ENCODE measurements at regions not wholly inside any gene's neighbourhood (a gene's known extent, or its start where the extent isn't known, plus 50 kb on each side); places are given as distances from the start of the nearest gene placed in this dataset.

GRCh38 chr12:3987571-3987970, 114.4 kb upstream of the PARP11 start:
- no peak for DNase-seq

GRCh38 chr12:3980504-3981272, 107.5 kb upstream of the PARP11 start:
- DNase-seq = no peak

GRCh38 chr12:3977621-3978020, 104.4 kb upstream of the PARP11 start:
- DNase-seq = no peak

GRCh38 chr12:3976351-3976938, 103.2 kb upstream of the PARP11 start:
- DNase-seq = no peak

- no peak for DNase-seq
These were observed 102.5 kb upstream of the PARP11 start for GRCh38 chr12:3975652-3976051.

GRCh38 chr12:3974883-3975282, 101.7 kb upstream of the PARP11 start:
- no peak for DNase-seq

GRCh38 chr12:3973973-3974644, 100.9 kb upstream of the PARP11 start:
- no peak for DNase-seq

GRCh38 chr12:3973269-3973884, 100.2 kb upstream of the PARP11 start:
- no peak for DNase-seq

GRCh38 chr12:3972576-3972975, 99.4 kb upstream of the PARP11 start:
- peak; percentile 25 for DNase-seq

GRCh38 chr12:3968523-3968922, 95.3 kb upstream of the PARP11 start:
- no peak for DNase-seq

GRCh38 chr12:3967556-3968160, 94.5 kb upstream of the PARP11 start:
- no peak for DNase-seq

- DNase-seq = no peak
These were observed 93.2 kb upstream of the PARP11 start for GRCh38 chr12:3966376-3966775.

GRCh38 chr12:3965046-3965445, 91.8 kb upstream of the PARP11 start:
- DNase-seq = no peak

- DNase-seq = no peak
These were observed 91.2 kb upstream of the PARP11 start for GRCh38 chr12:3964439-3964838.

- peak; percentile 68 for DNase-seq
These were observed 89.7 kb upstream of the PARP11 start for GRCh38 chr12:3962631-3963483.

- DNase-seq = no peak
These were observed 88.4 kb upstream of the PARP11 start for GRCh38 chr12:3961591-3961990.

GRCh38 chr12:3959799-3960560, 86.8 kb upstream of the PARP11 start:
- DNase-seq = no peak

GRCh38 chr12:3958534-3958933, 85.3 kb upstream of the PARP11 start:
- no peak for DNase-seq

- DNase-seq = no peak
These were observed 78.4 kb upstream of the PARP11 start for GRCh38 chr12:3951380-3952135.

- no peak for DNase-seq
These were observed 77.6 kb upstream of the PARP11 start for GRCh38 chr12:3950714-3951320.

All from activated effector memory CD4-positive, alpha-beta T cell treated with Interleukin-2 at 50 U/mL for 16 hours (primary cell).